Effector memory CD4-positive, alpha-beta T cell (primary cell): ENCODE measurements at regions not wholly inside any gene's neighbourhood (a gene's known extent, or its start where the extent isn't known, plus 50 kb on each side); places are given as distances from the start of the nearest gene placed in this dataset.

Source experiments
- DNase-seq, 3 donors: peaks; one replicate each; pipeline ENCODE4 v3.0.0-alpha.2; 2020
- H3K27ac ChIP-seq: 2 replicates; pipeline ENCODE4 v1.7.0; 2013; ENCODE audit warnings: mild to moderate bottlenecking, low read length, moderate library complexity; ENCODE audit not compliant: insufficient read depth, poor library complexity, severe bottlenecking
- H3K27me3 ChIP-seq: replicated peaks from 2 replicates; pipeline ENCODE4 v1.7.0; 2013; ENCODE audit warnings: mild to moderate bottlenecking, low read length; ENCODE audit not compliant: insufficient read depth, control insufficient read depth, poor library complexity, severe bottlenecking
- H3K36me3 ChIP-seq: 2 replicates; pipeline ENCODE4 v1.7.0; 2013; ENCODE audit warnings: mild to moderate bottlenecking, low read length, moderate library complexity; ENCODE audit not compliant: control insufficient read depth, insufficient read depth
- H3K4me1 ChIP-seq: 2 replicates; pipeline ENCODE4 v1.7.0; 2013; ENCODE audit warnings: low read length, mild to moderate bottlenecking; ENCODE audit not compliant: control insufficient read depth, insufficient read depth, poor library complexity, severe bottlenecking
- H3K4me3 ChIP-seq: 2 replicates; pipeline ENCODE4 v1.7.0; 2013; ENCODE audit warnings: low read length, low read depth, mild to moderate bottlenecking; ENCODE audit not compliant: insufficient read depth, poor library complexity, severe bottlenecking
- H3K9me3 ChIP-seq: 2 replicates; pipeline ENCODE4 v1.7.0; 2013; ENCODE audit warnings: mild to moderate bottlenecking, low read length, moderate library complexity; ENCODE audit not compliant: control insufficient read depth

GRCh38 chr20:23254505-23254904 lies 96.1 kb upstream of the NXT1 start:
- H3K4me1 ChIP-seq, result no peaks in the 10 kb centered on the region

DNA sequence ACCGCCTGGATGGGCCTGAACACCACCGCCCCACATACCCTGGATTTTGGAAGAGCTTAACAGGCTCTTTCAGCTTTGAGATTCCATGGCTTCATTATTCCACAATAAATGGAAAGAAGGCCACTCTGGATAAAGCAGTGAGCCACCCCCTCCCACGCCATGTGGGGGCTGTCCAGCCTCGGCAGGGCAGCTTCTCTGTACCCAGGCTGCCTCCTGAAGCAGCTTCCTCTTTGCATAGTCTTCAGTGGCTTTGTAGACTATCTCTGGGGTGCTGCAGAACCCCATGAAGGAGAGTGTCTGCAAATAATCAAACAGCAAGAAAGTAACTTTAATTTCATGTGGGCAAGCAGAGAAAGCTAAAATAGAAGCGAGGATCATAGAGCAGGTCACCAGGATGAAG lies 96.6 kb upstream of the NXT1 start:
- Histone ChIP-seq H3K27ac (no peak overlapping the region), H3K27me3 (no peaks in the 10 kb centered on the region), H3K36me3 (no peaks in the 10 kb centered on the region), H3K4me1 (no peaks in the 10 kb centered on the region), H3K9me3 (no peaks in the 10 kb centered on the region), H3K4me3 (no peak overlapping the region)
- DNase-seq, result no peak

More at GRCh38 chr20:23254505-23254904, 96.1 kb upstream of the NXT1 start:
- Histone ChIP-seq H3K36me3 (no peaks in the 10 kb centered on the region), H3K9me3 (no peaks in the 10 kb centered on the region), H3K27me3 (no peaks in the 10 kb centered on the region), H3K27ac (no peak overlapping the region), H3K4me3 (no peak overlapping the region)
- no peak for DNase-seq

DNA sequence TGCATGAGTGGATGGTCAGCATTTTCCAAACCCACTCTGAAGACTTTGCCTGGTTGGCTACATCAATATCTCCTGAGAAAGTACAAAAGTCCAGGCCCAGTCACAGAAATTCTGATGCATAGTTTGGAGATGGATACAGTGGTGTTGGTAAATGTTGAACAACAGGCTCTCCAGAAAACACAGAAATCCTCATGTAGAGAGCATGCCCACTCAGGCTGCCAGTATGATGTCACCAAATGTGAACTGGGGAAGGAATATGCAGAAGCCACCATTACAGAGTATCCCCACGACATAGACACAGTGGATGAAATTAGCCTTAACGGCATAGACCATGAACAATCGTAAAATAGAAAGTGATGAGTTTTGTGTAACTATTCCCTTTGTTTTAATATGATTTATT lies 97.1 kb upstream of the NXT1 start:
- DNase-seq, result no peak

GRCh38 chr20:23251779-23252178 lies 98.8 kb upstream of the NXT1 start:
- Histone ChIP-seq H3K9me3 (no peaks in the 10 kb centered on the region), H3K4me1 (no peaks in the 10 kb centered on the region), H3K27ac (no peak overlapping the region), H3K36me3 (no peaks in the 10 kb centered on the region), H3K4me3 (no peak overlapping the region), H3K27me3 (no peaks in the 10 kb centered on the region)
- DNase-seq, result no peak

More for the DNA sequence above, 97.1 kb upstream of the NXT1 start:
- Histone ChIP-seq H3K27me3 (no peaks in the 10 kb centered on the region), H3K36me3 (no peaks in the 10 kb centered on the region), H3K4me1 (no peaks in the 10 kb centered on the region), H3K4me3 (no peak overlapping the region), H3K9me3 (no peaks in the 10 kb centered on the region), H3K27ac (no peak overlapping the region)

- DNase-seq, result no peak
- Histone ChIP-seq H3K4me3 (no peak overlapping the region), H3K36me3 (no peaks in the 10 kb centered on the region), H3K27me3 (no peaks in the 10 kb centered on the region), H3K27ac (no peak overlapping the region), H3K4me1 (no peaks in the 10 kb centered on the region), H3K9me3 (no peaks in the 10 kb centered on the region)
Measured at GRCh38 chr20:23249541-23249940, 101.0 kb upstream of the NXT1 start.

DNA sequence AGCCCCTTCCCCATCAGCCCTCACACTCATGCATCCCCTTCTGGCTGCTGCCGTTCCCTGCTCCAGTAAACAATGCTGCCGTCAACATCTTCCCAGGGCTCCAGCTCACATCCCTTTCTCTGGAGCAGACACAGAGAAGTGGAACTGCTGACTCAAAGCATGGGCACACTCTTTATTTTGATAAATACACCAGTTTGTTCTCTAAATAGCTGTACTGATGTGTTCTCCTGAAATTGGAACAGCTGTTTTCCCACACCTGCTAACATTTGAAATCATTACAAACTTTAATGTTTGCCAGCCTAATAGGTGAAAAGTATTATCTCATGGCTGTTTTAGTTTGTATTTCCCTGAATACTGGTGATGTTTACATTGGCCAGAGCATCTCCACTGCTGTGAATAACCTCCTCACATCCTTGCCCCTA lies 102.1 kb upstream of the NXT1 start:
- no peak for DNase-seq
- no peaks in the 10 kb centered on the region for H3K9me3 ChIP-seq
- no peaks in the 10 kb centered on the region for H3K4me1 ChIP-seq
- no peaks in the 10 kb centered on the region for H3K36me3 ChIP-seq
- H3K27ac ChIP-seq, result no peak overlapping the region
- H3K4me3 ChIP-seq, result no peak overlapping the region
- H3K27me3 ChIP-seq, result no peaks in the 10 kb centered on the region

DNA sequence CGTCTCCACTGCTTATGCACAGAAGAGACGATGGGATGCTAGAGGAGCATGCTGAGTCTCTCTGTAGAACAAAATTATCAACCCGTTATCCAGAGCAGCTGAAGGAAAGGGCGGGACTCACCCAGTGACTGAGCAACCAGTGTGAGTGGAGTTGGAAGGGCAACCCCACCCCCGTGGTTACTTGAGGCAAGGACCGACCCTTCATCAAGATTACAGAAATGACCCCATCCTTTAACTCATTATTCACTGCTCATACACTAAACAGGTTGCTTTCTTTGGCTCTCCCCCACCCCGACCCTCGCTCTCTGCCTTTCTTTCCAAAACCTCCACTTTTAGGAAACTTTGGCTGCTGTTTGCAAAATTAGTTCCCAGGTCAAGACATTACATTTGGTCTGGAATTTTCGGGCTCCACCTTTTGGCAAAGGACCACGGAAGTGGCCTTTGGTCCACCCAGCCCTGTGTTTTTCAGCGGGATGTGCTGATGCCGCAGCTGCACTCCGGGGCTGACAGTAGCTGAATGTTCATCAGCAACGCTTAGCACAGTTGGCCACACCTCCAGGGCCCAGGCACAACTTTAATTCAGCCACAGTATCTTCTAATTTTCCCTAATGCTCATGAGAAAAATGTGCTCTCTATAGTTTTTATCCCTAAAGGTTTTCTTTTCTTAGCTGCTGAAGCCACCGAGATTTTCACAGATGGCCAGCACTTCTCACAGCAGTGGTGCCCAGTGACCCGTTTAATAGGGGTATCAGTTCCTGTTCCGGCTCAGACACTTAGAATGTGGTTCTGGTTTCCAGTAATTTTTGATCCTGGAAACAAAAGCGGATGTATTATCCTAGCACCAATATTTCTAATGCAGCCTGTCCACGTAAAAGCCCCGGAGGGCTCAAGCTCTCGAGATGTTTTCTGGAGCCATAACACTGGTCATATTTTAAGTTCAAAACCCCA lies 103.6 kb upstream of the NXT1 start:
- no peak overlapping the region for H3K4me3 ChIP-seq
- no peaks in the 10 kb centered on the region for H3K27me3 ChIP-seq
- no peaks in the 10 kb centered on the region for H3K36me3 ChIP-seq
- H3K27ac ChIP-seq, result no peak overlapping the region
- no peaks in the 10 kb centered on the region for H3K9me3 ChIP-seq
- DNase-seq, result no peak
- no peaks in the 10 kb centered on the region for H3K4me1 ChIP-seq

GRCh38 chr20:23245553-23246181 lies 104.9 kb upstream of the NXT1 start:
- DNase-seq, result no peak
- no peak overlapping the region for H3K27ac ChIP-seq

GRCh38 chr20:23244916-23245552 lies 105.6 kb upstream of the NXT1 start:
- H3K27ac ChIP-seq, result no peak overlapping the region
- DNase-seq, result no peak
- H3K4me1 ChIP-seq, result no peaks in the 10 kb centered on the region
- H3K27me3 ChIP-seq, result no peaks in the 10 kb centered on the region
- H3K4me3 ChIP-seq, result no peak overlapping the region
- H3K36me3 ChIP-seq, result no peaks in the 10 kb centered on the region
- H3K9me3 ChIP-seq, result no peaks in the 10 kb centered on the region

More at GRCh38 chr20:23245553-23246181, 104.9 kb upstream of the NXT1 start:
- Histone ChIP-seq H3K36me3 (no peaks in the 10 kb centered on the region), H3K4me1 (no peaks in the 10 kb centered on the region), H3K4me3 (no peak overlapping the region), H3K9me3 (no peaks in the 10 kb centered on the region), H3K27me3 (no peaks in the 10 kb centered on the region)
